HepG2 (cell line): ENCODE measurements at regions not wholly inside any gene's neighbourhood (a gene's known extent, or its start where the extent isn't known, plus 50 kb on each side); places are given as distances from the start of the nearest gene placed in this dataset.

Experiments used
- ATAC-seq: fragments of 200-7000 bp; cut with Tn5 transposase; 3 replicates; pipeline ENCODE4 v1.9.1; 2020; ENCODE audit warnings: mild to moderate bottlenecking, moderate library complexity
- BruUV-seq: library from RNA; stranded (reverse); fragments of 400-500 nt; replicated peaks from 2 replicates; lab custom pipeline; 2021; lab: Mats Ljungman, UMichigan
- CTCF ChIA-PET: fragments of 300-600 bp; formaldehyde crosslinking; extraction: SDS; loops from one replicate; lab custom pipeline; 2021; ENCODE audit warnings: low total read pairs, inconsistent platforms, low intra/inter-chr PET ratio; lab: Yijun Ruan, JAX
- POLR2A ChIA-PET: fragments of 350-600 bp; sonication (Branson Sonifier 250); formaldehyde crosslinking; loops from one replicate; lab custom pipeline; 2020; ENCODE audit warnings: antibody characterized with exemption, inconsistent platforms; lab: Yijun Ruan, JAX
- DNase-seq: peaks from one replicate; pipeline ENCODE4 v3.0.0-alpha.2; 2015; ENCODE audit warnings: low spot score
- FAIRE-seq: peaks from 3 replicates; lab custom pipeline; 2011; peaks lifted over from hg19 to GRCh38; lab: Jason Lieb, UNC
- H2AFZ ChIP-seq: one replicate; pipeline ENCODE4 v1.6.1; 2011; ENCODE audit warnings: low read length, inconsistent platforms
- H3K27ac ChIP-seq: fragments of 300-600 bp; 3 replicates; pipeline ENCODE4 v1.8.0; 2011; ENCODE audit warnings: mixed run types, mild to moderate bottlenecking, mixed read lengths, low read length, inconsistent platforms; ENCODE audit not compliant: insufficient read depth; ENCODE audit errors: extremely low read length
- H3K27me3 ChIP-seq, 2 experiments: fragments of 200-600 bp in 1 of 2; 2 replicates in 1 of 2; 3 replicates in 1 of 2; pipeline versions ENCODE4 v1.6.0 to v1.8.0; 2011; ENCODE audit warnings: low read length in 2 of 2, mild to moderate bottlenecking in 2 of 2, moderate library complexity in 2 of 2, inconsistent platforms in 1 of 2; ENCODE audit not compliant: insufficient read depth in 2 of 2, control insufficient read depth in 1 of 2
- H3K36me3 ChIP-seq, 2 experiments: fragments of 200-600 bp in 1 of 2; replicated peaks in 1 of 2; 2 replicates in 1 of 2; 3 replicates in 1 of 2; pipeline versions ENCODE4 v1.5.1 to v1.8.0; 2011; ENCODE audit warnings: low read length in 2 of 2, inconsistent platforms in 1 of 2; ENCODE audit not compliant: insufficient read depth in 2 of 2, control insufficient read depth in 1 of 2
- H3K4me1 ChIP-seq: 2 replicates; pipeline ENCODE4 v1.5.1; 2012; ENCODE audit warnings: low read length, inconsistent platforms; ENCODE audit not compliant: insufficient read depth
- H3K4me2 ChIP-seq: 2 replicates; pipeline ENCODE4 v1.6.0; 2011; ENCODE audit warnings: low read depth, low read length, inconsistent platforms
- H3K4me3 ChIP-seq, 3 experiments: fragments of 200-600 bp in 1 of 3; sonication (generic), shearing (Covaris generic) in 1 of 3; replicated peaks in 1 of 3; 2 replicates each; pipeline ENCODE4 v1.5.1; 2011 to 2016; ENCODE audit warnings: low read length in 3 of 3, inconsistent platforms in 2 of 3, low read depth in 2 of 3, mild to moderate bottlenecking in 2 of 3, control low read depth in 1 of 3, mixed read lengths in 1 of 3; ENCODE audit not compliant: insufficient read depth in 1 of 3
- H3K79me2 ChIP-seq: one replicate; pipeline ENCODE4 v1.6.1; 2011; ENCODE audit warnings: low read length, inconsistent platforms; ENCODE audit not compliant: insufficient read depth
- H3K9ac ChIP-seq: 2 replicates; pipeline ENCODE4 v1.6.0; 2011; ENCODE audit warnings: mild to moderate bottlenecking, low read depth, low read length, inconsistent platforms; ENCODE audit not compliant: insufficient read depth
- H3K9me3 ChIP-seq: 2 replicates; pipeline ENCODE4 v1.5.1; 2012; ENCODE audit warnings: mild to moderate bottlenecking, low read length
- H4K20me1 ChIP-seq: 2 replicates; pipeline ENCODE4 v1.6.0; 2011; ENCODE audit warnings: inconsistent platforms, mild to moderate bottlenecking, low read length, moderate library complexity; ENCODE audit not compliant: insufficient read depth
- ARID4A ChIP-seq: sonication (generic); formaldehyde crosslinking; IDR thresholded peaks from 2 replicates; pipeline ENCODE4 v1.5.0; 2020; ENCODE audit warnings: mild to moderate bottlenecking, missing genetic modification reagents, borderline replicate concordance
- FOXA1 ChIP-seq, 2 experiments: fragments of 450-650 bp in 1 of 2; sonication (generic) in 1 of 2; formaldehyde crosslinking in 1 of 2; IDR thresholded peaks; 2 replicates each; pipeline versions ENCODE4 v1.4.0 to v1.6.1; 2016 to 2020; ENCODE audit warnings: missing genetic modification reagents in 1 of 2
- FOXA3 ChIP-seq: IDR thresholded peaks from 2 replicates; pipeline ENCODE4 v1.6.1; 2016; ENCODE audit warnings: missing genetic modification reagents, missing compliant biosample characterization
- FOXO4 ChIP-seq: sonication (generic); formaldehyde crosslinking; conservative IDR thresholded peaks from 2 replicates; pipeline ENCODE4 v1.8.1; 2023; ENCODE audit warnings: missing genetic modification reagents
- ZNF740 ChIP-seq: sonication (generic); formaldehyde crosslinking; IDR thresholded peaks from 2 replicates; pipeline ENCODE4 v1.4.0; 2020; ENCODE audit warnings: missing genetic modification reagents
- WGBS: methylation state at CpG from one replicate; pipeline ENCODE4 v1.1.6; 2017; ENCODE audit warnings: low lambda C conversion rate; 5-methylcytosine and 5-hydroxymethylcytosine counted together
- in situ Hi-C: cut with HindIII; loops from 2 replicates; pipeline ENCODE4 v1.10.0; 2017; ENCODE audit warnings: low pct_unique_long_range_greater_than_20kb; ENCODE audit not compliant: extremely low pct_ligation_motif_present
- intact Hi-C: fragments of 100-400 bp; cut with micrococcal nuclease; formaldehyde crosslinking; loops from one replicate; pipeline ENCODE4 v1.10.0; 2022; ENCODE audit not compliant: unreplicated experiment
- TF ChIP-seq, protein P1 (sequence below): sonication (generic); formaldehyde crosslinking; IDR thresholded peaks from 2 replicates; pipeline ENCODE4 v1.4.0; 2020; ENCODE audit warnings: missing genetic modification reagents, mild to moderate bottlenecking, borderline replicate concordance
- TF ChIP-seq, protein P2 (sequence below): sonication (generic); formaldehyde crosslinking; IDR thresholded peaks from 2 replicates; pipeline ENCODE4 v1.4.0; 2020; ENCODE audit warnings: missing genetic modification reagents

DNA sequence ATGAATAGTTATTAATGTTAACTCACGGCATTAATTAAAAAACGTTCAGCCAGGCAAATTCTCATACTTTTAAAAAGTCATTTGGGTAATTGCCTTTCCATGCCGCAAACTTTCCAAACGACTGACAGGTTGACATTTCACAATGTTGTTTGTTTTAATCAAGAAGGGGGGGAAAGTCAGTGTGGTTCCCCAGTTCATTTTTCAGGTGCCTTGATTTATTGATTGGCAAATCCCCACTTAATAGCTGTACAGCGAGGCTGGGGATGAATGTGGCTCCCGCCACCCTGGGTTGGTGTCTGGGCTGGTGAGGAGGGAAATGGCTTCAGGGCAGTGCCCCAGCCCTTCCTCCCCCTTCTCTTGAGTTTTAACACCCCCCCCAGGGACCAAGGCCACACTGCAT is 318.0 kb downstream of the SOX9 start:
- BruUV-seq: no TSS peak
- H3K27me3 ChIP-seq: no peaks in the 10 kb centered on the region
- peaks cover 96% of the 10 kb centered on the region for H3K79me2 ChIP-seq
- H4K20me1 ChIP-seq: no peaks in the 10 kb centered on the region
- ATAC-seq: no peak
- CTCF ChIA-PET: no interaction called here
- H3K4me1 ChIP-seq: peaks cover 96% of the 10 kb centered on the region
- no peak overlapping the region for H3K4me2 ChIP-seq
- H3K4me3 ChIP-seq: no peak overlapping the region
- no peak for FAIRE-seq
- no peak overlapping the region for H3K27ac ChIP-seq
- POLR2A ChIA-PET: interaction anchor here (1.2 kb wide), 1 partner anchor 8 kb away, joined by 4 read pairs; no protein-coding TSS in a partner anchor
- intact Hi-C loops (no loop called here), in situ Hi-C loops (no loop called here)
- no peak overlapping the region for H2AFZ ChIP-seq
- no peak overlapping the region for H3K9ac ChIP-seq
- H3K9me3 ChIP-seq: no peaks in the 10 kb centered on the region
- 82% methylated on average over 6 of the region's 6 CpGs for WGBS
- no peak for DNase-seq
- peaks cover 0 to 6% of the 10 kb centered on the region in 2 experiments; a peak in 3 of 5 replicates for H3K36me3 ChIP-seq
- TF ChIP-seq ZNF740 (CRISPR knock-in tag) (0 out of 2 replicates have a peak, but pooled peaks have one; percentile 29), FOXA1 (IDR thresholded peaks at IDR 0.05) (no peak), FOXA1 (CRISPR knock-in tag; IDR thresholded peaks at IDR 0.05) (0 out of 2 replicates have a peak, but pooled peaks have one; percentile 7), FOXA3 (peak; percentile 30; the same call in 1 of the 2 replicates), FOXO4 (CRISPR knock-in tag) (0 out of 2 replicates have a peak, but pooled peaks have one; percentile 86), ARID4A (CRISPR knock-in tag) (0 out of 2 replicates have a peak, but pooled peaks have one; percentile 17)
- TF ChIP-seq, protein P1, sequence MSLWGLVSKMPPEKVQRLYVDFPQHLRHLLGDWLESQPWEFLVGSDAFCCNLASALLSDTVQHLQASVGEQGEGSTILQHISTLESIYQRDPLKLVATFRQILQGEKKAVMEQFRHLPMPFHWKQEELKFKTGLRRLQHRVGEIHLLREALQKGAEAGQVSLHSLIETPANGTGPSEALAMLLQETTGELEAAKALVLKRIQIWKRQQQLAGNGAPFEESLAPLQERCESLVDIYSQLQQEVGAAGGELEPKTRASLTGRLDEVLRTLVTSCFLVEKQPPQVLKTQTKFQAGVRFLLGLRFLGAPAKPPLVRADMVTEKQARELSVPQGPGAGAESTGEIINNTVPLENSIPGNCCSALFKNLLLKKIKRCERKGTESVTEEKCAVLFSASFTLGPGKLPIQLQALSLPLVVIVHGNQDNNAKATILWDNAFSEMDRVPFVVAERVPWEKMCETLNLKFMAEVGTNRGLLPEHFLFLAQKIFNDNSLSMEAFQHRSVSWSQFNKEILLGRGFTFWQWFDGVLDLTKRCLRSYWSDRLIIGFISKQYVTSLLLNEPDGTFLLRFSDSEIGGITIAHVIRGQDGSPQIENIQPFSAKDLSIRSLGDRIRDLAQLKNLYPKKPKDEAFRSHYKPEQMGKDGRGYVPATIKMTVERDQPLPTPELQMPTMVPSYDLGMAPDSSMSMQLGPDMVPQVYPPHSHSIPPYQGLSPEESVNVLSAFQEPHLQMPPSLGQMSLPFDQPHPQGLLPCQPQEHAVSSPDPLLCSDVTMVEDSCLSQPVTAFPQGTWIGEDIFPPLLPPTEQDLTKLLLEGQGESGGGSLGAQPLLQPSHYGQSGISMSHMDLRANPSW (CRISPR knock-in tag): no peak
- TF ChIP-seq, protein P2, sequence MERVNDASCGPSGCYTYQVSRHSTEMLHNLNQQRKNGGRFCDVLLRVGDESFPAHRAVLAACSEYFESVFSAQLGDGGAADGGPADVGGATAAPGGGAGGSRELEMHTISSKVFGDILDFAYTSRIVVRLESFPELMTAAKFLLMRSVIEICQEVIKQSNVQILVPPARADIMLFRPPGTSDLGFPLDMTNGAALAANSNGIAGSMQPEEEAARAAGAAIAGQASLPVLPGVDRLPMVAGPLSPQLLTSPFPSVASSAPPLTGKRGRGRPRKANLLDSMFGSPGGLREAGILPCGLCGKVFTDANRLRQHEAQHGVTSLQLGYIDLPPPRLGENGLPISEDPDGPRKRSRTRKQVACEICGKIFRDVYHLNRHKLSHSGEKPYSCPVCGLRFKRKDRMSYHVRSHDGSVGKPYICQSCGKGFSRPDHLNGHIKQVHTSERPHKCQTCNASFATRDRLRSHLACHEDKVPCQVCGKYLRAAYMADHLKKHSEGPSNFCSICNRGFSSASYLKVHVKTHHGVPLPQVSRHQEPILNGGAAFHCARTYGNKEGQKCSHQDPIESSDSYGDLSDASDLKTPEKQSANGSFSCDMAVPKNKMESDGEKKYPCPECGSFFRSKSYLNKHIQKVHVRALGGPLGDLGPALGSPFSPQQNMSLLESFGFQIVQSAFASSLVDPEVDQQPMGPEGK (CRISPR knock-in tag): peak; percentile 84
